Liver (tissue), 3 donors: ENCODE measurements at regions not wholly inside any gene's neighbourhood (a gene's known extent, or its start where the extent isn't known, plus 50 kb on each side); places are given as distances from the start of the nearest gene placed in this dataset.
"Not testable (repeated sequence)": the region's sequence is repeated elsewhere in the genome, so short reads cannot be mapped to it uniquely, and the experiment has no call there.

Source experiments
- FOXA1 ChIP-seq: IDR thresholded peaks from 2 replicates; pipeline ENCODE4 v1.6.1; 2016; ENCODE audit warnings: antibody characterized with exemption
- FOXA2 ChIP-seq: IDR thresholded peaks from 2 replicates; pipeline ENCODE4 v1.6.1; 2016; ENCODE audit warnings: antibody characterized with exemption
- GABPA ChIP-seq, 2 donors: IDR thresholded peaks in 1 of 2; conservative IDR thresholded peaks in 1 of 2; 2 replicates each; pipeline ENCODE4 v1.6.1; 2016; ENCODE audit warnings: antibody characterized with exemption in 2 of 2, mild to moderate bottlenecking in 1 of 2, moderate library complexity in 1 of 2
- HNF4A ChIP-seq, 2 donors: conservative IDR thresholded peaks; 2 replicates each; pipeline ENCODE4 v1.6.1; 2016; ENCODE audit warnings: antibody characterized with exemption in 2 of 2, mild to moderate bottlenecking in 2 of 2
- JUND ChIP-seq, 2 donors: IDR thresholded peaks; 2 replicates each; pipeline ENCODE4 v1.6.1; 2016; ENCODE audit warnings: antibody characterized with exemption in 2 of 2
- RAD21 ChIP-seq, 2 donors: IDR thresholded peaks; 2 replicates each; pipeline ENCODE4 v1.6.1; 2016; ENCODE audit warnings: antibody characterized with exemption in 2 of 2, mild to moderate bottlenecking in 2 of 2
- SP1 ChIP-seq: IDR thresholded peaks from 2 replicates; pipeline ENCODE4 v1.6.1; 2018; ENCODE audit warnings: antibody characterized with exemption, mild to moderate bottlenecking
- TAF1 ChIP-seq: conservative IDR thresholded peaks from 2 replicates; pipeline ENCODE4 v1.6.1; 2016; ENCODE audit warnings: antibody characterized with exemption, mild to moderate bottlenecking
- YY1 ChIP-seq: IDR thresholded peaks from 2 replicates; pipeline ENCODE4 v1.6.1; 2016; ENCODE audit warnings: antibody characterized with exemption, mild to moderate bottlenecking
- TF ChIP-seq, protein P1 (sequence below): fragments of 150-350 bp; IDR thresholded peaks from 2 replicates; pipeline ENCODE4 v1.5.1; 2017; ENCODE audit warnings: improper control_type of control experiment, low read depth, low read length; ENCODE audit not compliant: missing input control
- TF ChIP-seq, protein P2 (sequence below): IDR thresholded peaks from 2 replicates; pipeline ENCODE4 v1.6.1; 2016; ENCODE audit warnings: antibody characterized with exemption
- TF ChIP-seq, protein P3 (sequence below): IDR thresholded peaks from 2 replicates; pipeline ENCODE4 v1.6.1; 2016; ENCODE audit warnings: antibody characterized with exemption
- TF ChIP-seq, protein P4 (sequence below): IDR thresholded peaks from 2 replicates; pipeline ENCODE4 v1.6.1; 2016; ENCODE audit warnings: antibody characterized with exemption, mild to moderate bottlenecking
- TF ChIP-seq, protein P5 (sequence below): IDR thresholded peaks from 2 replicates; pipeline ENCODE4 v1.6.1; 2016; ENCODE audit warnings: antibody characterized with exemption
- donor health status: healthy.
- donor health status: healthy.

DNA sequence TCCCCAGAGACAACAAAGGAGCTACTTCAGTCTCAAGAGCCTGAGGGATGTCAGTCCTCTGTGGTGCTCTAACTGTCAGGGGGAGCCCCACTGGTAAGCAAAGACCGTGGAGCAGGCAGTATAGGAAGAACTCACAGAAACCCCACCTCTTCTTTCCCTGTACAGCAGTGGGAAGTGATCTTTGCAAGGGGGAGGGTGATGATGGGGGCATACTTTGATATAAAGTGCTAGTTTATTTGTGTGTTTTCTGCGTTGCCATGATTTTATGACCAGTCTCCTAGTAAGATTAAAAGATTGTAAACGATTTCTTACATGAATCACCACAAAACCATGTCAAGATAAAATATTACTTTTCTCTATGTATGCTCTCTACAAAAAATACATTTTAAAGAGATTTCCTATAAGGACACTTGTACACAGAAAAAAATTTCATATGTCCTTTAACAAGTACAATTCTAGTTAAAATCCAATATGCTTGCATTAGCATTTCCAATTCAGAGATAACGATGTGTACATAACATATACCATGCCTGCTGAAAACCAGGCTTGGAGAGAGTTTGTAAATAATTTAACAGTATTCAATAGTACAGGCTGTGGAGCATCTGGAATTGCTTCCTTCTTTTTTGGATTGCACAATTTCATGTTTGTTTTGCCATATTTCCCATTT lies 690.0 kb downstream of the PRIM2 start:
- TF ChIP-seq, protein P1, sequence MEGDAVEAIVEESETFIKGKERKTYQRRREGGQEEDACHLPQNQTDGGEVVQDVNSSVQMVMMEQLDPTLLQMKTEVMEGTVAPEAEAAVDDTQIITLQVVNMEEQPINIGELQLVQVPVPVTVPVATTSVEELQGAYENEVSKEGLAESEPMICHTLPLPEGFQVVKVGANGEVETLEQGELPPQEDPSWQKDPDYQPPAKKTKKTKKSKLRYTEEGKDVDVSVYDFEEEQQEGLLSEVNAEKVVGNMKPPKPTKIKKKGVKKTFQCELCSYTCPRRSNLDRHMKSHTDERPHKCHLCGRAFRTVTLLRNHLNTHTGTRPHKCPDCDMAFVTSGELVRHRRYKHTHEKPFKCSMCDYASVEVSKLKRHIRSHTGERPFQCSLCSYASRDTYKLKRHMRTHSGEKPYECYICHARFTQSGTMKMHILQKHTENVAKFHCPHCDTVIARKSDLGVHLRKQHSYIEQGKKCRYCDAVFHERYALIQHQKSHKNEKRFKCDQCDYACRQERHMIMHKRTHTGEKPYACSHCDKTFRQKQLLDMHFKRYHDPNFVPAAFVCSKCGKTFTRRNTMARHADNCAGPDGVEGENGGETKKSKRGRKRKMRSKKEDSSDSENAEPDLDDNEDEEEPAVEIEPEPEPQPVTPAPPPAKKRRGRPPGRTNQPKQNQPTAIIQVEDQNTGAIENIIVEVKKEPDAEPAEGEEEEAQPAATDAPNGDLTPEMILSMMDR, result not testable (repeated sequence)
- TF ChIP-seq, protein P2, sequence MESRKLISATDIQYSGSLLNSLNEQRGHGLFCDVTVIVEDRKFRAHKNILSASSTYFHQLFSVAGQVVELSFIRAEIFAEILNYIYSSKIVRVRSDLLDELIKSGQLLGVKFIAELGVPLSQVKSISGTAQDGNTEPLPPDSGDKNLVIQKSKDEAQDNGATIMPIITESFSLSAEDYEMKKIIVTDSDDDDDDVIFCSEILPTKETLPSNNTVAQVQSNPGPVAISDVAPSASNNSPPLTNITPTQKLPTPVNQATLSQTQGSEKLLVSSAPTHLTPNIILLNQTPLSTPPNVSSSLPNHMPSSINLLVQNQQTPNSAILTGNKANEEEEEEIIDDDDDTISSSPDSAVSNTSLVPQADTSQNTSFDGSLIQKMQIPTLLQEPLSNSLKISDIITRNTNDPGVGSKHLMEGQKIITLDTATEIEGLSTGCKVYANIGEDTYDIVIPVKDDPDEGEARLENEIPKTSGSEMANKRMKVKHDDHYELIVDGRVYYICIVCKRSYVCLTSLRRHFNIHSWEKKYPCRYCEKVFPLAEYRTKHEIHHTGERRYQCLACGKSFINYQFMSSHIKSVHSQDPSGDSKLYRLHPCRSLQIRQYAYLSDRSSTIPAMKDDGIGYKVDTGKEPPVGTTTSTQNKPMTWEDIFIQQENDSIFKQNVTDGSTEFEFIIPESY, result not testable (repeated sequence)
- not testable (repeated sequence) for TF ChIP-seq YY1; RAD21 (IDR thresholded peaks at IDR 0.05); TAF1; GABPA (IDR thresholded peaks at IDR 0.05 in 1 of 2, conservative IDR thresholded peaks at IDR 0.05 in 1 of 2); SP1; HNF4A (conservative IDR thresholded peaks at IDR 0.05); JUND (IDR thresholded peaks at IDR 0.05); FOXA2; FOXA1
- TF ChIP-seq, protein P3, sequence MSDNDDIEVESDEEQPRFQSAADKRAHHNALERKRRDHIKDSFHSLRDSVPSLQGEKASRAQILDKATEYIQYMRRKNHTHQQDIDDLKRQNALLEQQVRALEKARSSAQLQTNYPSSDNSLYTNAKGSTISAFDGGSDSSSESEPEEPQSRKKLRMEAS, result not testable (repeated sequence)
- TF ChIP-seq, protein P4, sequence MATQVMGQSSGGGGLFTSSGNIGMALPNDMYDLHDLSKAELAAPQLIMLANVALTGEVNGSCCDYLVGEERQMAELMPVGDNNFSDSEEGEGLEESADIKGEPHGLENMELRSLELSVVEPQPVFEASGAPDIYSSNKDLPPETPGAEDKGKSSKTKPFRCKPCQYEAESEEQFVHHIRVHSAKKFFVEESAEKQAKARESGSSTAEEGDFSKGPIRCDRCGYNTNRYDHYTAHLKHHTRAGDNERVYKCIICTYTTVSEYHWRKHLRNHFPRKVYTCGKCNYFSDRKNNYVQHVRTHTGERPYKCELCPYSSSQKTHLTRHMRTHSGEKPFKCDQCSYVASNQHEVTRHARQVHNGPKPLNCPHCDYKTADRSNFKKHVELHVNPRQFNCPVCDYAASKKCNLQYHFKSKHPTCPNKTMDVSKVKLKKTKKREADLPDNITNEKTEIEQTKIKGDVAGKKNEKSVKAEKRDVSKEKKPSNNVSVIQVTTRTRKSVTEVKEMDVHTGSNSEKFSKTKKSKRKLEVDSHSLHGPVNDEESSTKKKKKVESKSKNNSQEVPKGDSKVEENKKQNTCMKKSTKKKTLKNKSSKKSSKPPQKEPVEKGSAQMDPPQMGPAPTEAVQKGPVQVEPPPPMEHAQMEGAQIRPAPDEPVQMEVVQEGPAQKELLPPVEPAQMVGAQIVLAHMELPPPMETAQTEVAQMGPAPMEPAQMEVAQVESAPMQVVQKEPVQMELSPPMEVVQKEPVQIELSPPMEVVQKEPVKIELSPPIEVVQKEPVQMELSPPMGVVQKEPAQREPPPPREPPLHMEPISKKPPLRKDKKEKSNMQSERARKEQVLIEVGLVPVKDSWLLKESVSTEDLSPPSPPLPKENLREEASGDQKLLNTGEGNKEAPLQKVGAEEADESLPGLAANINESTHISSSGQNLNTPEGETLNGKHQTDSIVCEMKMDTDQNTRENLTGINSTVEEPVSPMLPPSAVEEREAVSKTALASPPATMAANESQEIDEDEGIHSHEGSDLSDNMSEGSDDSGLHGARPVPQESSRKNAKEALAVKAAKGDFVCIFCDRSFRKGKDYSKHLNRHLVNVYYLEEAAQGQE, result not testable (repeated sequence)
- TF ChIP-seq, protein P5, sequence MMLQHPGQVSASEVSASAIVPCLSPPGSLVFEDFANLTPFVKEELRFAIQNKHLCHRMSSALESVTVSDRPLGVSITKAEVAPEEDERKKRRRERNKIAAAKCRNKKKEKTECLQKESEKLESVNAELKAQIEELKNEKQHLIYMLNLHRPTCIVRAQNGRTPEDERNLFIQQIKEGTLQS, result not testable (repeated sequence)
